Natural killer cell (primary cell): ENCODE measurements at regions not wholly inside any gene's neighbourhood (a gene's known extent, or its start where the extent isn't known, plus 50 kb on each side); places are given as distances from the start of the nearest gene placed in this dataset.

ENCODE experiments used
- ATAC-seq, 3 donors: fragments of 150-1000 bp in 2 of 3; fragments of 200-7000 bp in 1 of 3; cut with Tn5 transposase; 1 replicate in 1 of 3; 2 replicates in 2 of 3; pipeline ENCODE4 v1.10.0; 2021; ENCODE audit warnings: mild to moderate bottlenecking in 2 of 3, moderate library complexity in 2 of 3
- DNase-seq, 2 donors: peaks; one replicate each; pipeline versions ENCODE4 v3.0.0 to v3.0.0-alpha.2; 2013 to 2021; ENCODE audit warnings: mixed read lengths in 1 of 2
- H3K27ac ChIP-seq: one replicate; pipeline ENCODE4 v1.5.1; 2013; ENCODE audit warnings: mild to moderate bottlenecking, low read length
- H3K27me3 ChIP-seq: one replicate; pipeline ENCODE4 v1.6.1; 2013; ENCODE audit warnings: low read length; ENCODE audit not compliant: control insufficient read depth, insufficient read depth
- H3K36me3 ChIP-seq: one replicate; pipeline ENCODE4 v1.6.1; 2013; ENCODE audit warnings: low read length; ENCODE audit not compliant: control insufficient read depth, insufficient read depth
- H3K4me1 ChIP-seq: one replicate; pipeline ENCODE4 v1.6.1; 2013; ENCODE audit warnings: low read length; ENCODE audit not compliant: control insufficient read depth, insufficient read depth
- H3K4me3 ChIP-seq: one replicate; pipeline ENCODE4 v1.5.1; 2013; ENCODE audit warnings: low read length
- H3K9me3 ChIP-seq: one replicate; pipeline ENCODE4 v1.6.1; 2013; ENCODE audit warnings: low read length; ENCODE audit not compliant: control insufficient read depth, insufficient read depth
- H3K27ac Mint-ChIP-seq, 2 donors: one replicate each; pipeline ENCODE4 v1.8.0; 2022; ENCODE audit warnings: mild to moderate bottlenecking in 2 of 2, mixed read lengths in 2 of 2, moderate library complexity in 1 of 2
- H3K27me3 Mint-ChIP-seq, 2 donors: one replicate each; pipeline ENCODE4 v1.8.0; 2022; ENCODE audit warnings: low read depth in 2 of 2, mixed read lengths in 2 of 2
- H3K36me3 Mint-ChIP-seq: one replicate; pipeline ENCODE4 v1.8.0; 2022; ENCODE audit warnings: mixed read lengths
- H3K4me1 Mint-ChIP-seq, 2 donors: one replicate each; pipeline ENCODE4 v1.8.0; 2022; ENCODE audit warnings: mixed read lengths in 2 of 2
- H3K4me3 Mint-ChIP-seq: one replicate; pipeline ENCODE4 v1.8.0; 2022; ENCODE audit warnings: mild to moderate bottlenecking, moderate library complexity, mixed read lengths
- H3K9me3 Mint-ChIP-seq, 2 donors: one replicate each; pipeline ENCODE4 v1.8.0; 2022; ENCODE audit warnings: mixed read lengths in 2 of 2
- CTCF ChIP-seq: fragments of 200-600 bp; IDR thresholded peaks from one replicate; pipeline ENCODE4 v1.8.0; 2022; ENCODE audit warnings: antibody characterized with exemption
- WGBS: methylation state at CpG from one replicate; pipeline ENCODE4 v1.1.7; 2013; ENCODE audit warnings: missing lambda C conversion rate; ENCODE audit not compliant: insufficient coverage; 5-methylcytosine and 5-hydroxymethylcytosine counted together
- intact Hi-C: fragments of 100-400 bp; cut with micrococcal nuclease; formaldehyde crosslinking; loops from one replicate; pipeline ENCODE4 v1.14.2; 2022

- no peaks in the 10 kb centered on the region for H3K4me1 Mint-ChIP-seq
- no peak for DNase-seq
- no peaks in the 10 kb centered on the region for H3K27me3 Mint-ChIP-seq
- no peak overlapping the region for H3K4me3 Mint-ChIP-seq
- Histone ChIP-seq H3K4me3 (no peak overlapping the region), H3K36me3 (no peaks in the 10 kb centered on the region), H3K27me3 (no peaks in the 10 kb centered on the region), H3K27ac (no peak overlapping the region), H3K4me1 (no peaks in the 10 kb centered on the region), H3K9me3 (no peaks in the 10 kb centered on the region)
- no peak overlapping the region for H3K27ac Mint-ChIP-seq
- no peak for ATAC-seq
- no peaks in the 10 kb centered on the region for H3K9me3 Mint-ChIP-seq
- TF ChIP-seq CTCF, result no peak
- no peaks in the 10 kb centered on the region for H3K36me3 Mint-ChIP-seq
- intact Hi-C loops, result no loop called here
Measured at GRCh38 chr13:79851318-79851717, 370.4 kb downstream of the NDFIP2 start.

DNA sequence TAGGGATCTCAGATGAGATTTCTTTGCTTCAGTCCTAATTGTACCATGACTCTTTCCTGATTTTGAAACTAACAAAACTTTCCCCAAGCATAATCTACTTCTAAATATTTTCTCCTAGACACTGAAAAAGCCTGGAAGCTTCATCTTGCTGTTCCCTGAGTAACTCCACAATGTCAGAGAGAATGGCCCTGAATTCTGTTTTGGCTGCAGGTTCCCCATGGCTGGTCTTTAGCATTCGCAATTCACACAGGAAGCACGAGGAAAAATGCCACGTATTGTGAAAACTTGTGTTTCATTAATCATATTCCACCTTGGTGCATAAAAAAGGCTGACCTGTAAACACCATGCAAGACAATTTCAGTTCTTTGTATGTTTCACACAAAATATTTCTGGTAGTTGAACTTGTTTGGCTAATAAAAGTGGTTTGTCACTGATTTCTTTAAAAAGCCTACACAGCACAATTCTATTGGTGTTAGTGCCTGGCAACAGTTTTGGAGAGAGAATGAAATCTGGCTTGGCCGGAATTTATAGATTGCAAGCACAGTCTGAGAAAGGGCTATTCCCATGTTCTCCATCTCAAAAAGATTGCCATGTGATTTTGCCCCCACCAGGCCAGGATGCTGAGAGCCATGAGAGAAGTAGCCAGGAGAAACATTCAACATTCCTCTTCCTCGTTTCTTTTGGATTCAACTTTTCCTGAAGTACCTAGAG is 367.1 kb downstream of the NDFIP2 start:
- no peak overlapping the region for H3K27ac Mint-ChIP-seq
- Histone ChIP-seq H3K27ac (no peak overlapping the region), H3K4me1 (no peaks in the 10 kb centered on the region), H3K4me3 (no peak overlapping the region), H3K9me3 (no peaks in the 10 kb centered on the region), H3K27me3 (no peaks in the 10 kb centered on the region), H3K36me3 (no peaks in the 10 kb centered on the region)
- H3K4me1 Mint-ChIP-seq, result no peaks in the 10 kb centered on the region
- no peaks in the 10 kb centered on the region for H3K27me3 Mint-ChIP-seq
- 81% methylated on average over 4 of the region's 5 CpGs for WGBS
- intact Hi-C loops, result no loop called here
- no peaks in the 10 kb centered on the region for H3K9me3 Mint-ChIP-seq
- DNase-seq (no peak), ATAC-seq (no peak)
- no peak for TF ChIP-seq CTCF
- H3K4me3 Mint-ChIP-seq, result no peak overlapping the region
- H3K36me3 Mint-ChIP-seq, result no peaks in the 10 kb centered on the region

GRCh38 chr13:79846386-79846785 is 365.4 kb downstream of the NDFIP2 start:
- no peaks in the 10 kb centered on the region for H3K4me1 ChIP-seq
- no peak overlapping the region for H3K4me3 ChIP-seq
- Mint-ChIP-seq H3K36me3 (no peaks in the 10 kb centered on the region), H3K4me3 (no peak overlapping the region), H3K4me1 (no peaks in the 10 kb centered on the region), H3K27me3 (no peaks in the 10 kb centered on the region), H3K9me3 (no peaks in the 10 kb centered on the region), H3K27ac (no peak overlapping the region)
- DNase-seq (no peak), ATAC-seq (no peak)
- no peak overlapping the region for H3K27ac ChIP-seq
- H3K36me3 ChIP-seq, result no peaks in the 10 kb centered on the region
- TF ChIP-seq CTCF, result no peak
- 86% methylated on average over 4 of the region's 4 CpGs for WGBS
- H3K9me3 ChIP-seq, result no peaks in the 10 kb centered on the region
- H3K27me3 ChIP-seq, result no peaks in the 10 kb centered on the region
- intact Hi-C loops, result no loop called here
